Spinal cord (tissue), 9 donors: ENCODE measurements at regions not wholly inside any gene's neighbourhood (a gene's known extent, or its start where the extent isn't known, plus 50 kb on each side); places are given as distances from the start of the nearest gene placed in this dataset.
A peak's percentile ranks its signal among the peaks of the same experiment; 100 is the strongest.

Experiments
- DNase-seq, 6 donors: peaks; one replicate each; pipeline versions ENCODE4 v3.0.0 to v3.0.0-alpha.2; 2013 to 2015; ENCODE audit warnings: low spot score in 6 of 6, low read depth in 4 of 6
- H3K27ac ChIP-seq: one replicate; pipeline ENCODE4 v1.5.1; 2013; ENCODE audit warnings: low read depth, low read length, control low read depth
- H3K27me3 ChIP-seq: one replicate; pipeline ENCODE4 v1.6.1; 2013; ENCODE audit warnings: low read length; ENCODE audit not compliant: control insufficient read depth, insufficient read depth
- H3K36me3 ChIP-seq: one replicate; pipeline ENCODE4 v1.6.1; 2013; ENCODE audit warnings: low read length; ENCODE audit not compliant: control insufficient read depth, insufficient read depth
- H3K4me1 ChIP-seq: one replicate; pipeline ENCODE4 v1.6.1; 2013; ENCODE audit warnings: low read length; ENCODE audit not compliant: control insufficient read depth, insufficient read depth
- H3K4me3 ChIP-seq: one replicate; pipeline ENCODE4 v1.5.1; 2013; ENCODE audit warnings: low read depth, low read length, control low read depth
- H3K9me3 ChIP-seq: one replicate; pipeline ENCODE4 v1.6.1; 2013; ENCODE audit warnings: low read length; ENCODE audit not compliant: control insufficient read depth, insufficient read depth
- WGBS: methylation state at CpG from one replicate; pipeline ENCODE4 v1.1.5; 2013; ENCODE audit warnings: missing lambda C conversion rate; ENCODE audit not compliant: insufficient coverage; 5-methylcytosine and 5-hydroxymethylcytosine counted together
- donor health status: healthy.

DNA sequence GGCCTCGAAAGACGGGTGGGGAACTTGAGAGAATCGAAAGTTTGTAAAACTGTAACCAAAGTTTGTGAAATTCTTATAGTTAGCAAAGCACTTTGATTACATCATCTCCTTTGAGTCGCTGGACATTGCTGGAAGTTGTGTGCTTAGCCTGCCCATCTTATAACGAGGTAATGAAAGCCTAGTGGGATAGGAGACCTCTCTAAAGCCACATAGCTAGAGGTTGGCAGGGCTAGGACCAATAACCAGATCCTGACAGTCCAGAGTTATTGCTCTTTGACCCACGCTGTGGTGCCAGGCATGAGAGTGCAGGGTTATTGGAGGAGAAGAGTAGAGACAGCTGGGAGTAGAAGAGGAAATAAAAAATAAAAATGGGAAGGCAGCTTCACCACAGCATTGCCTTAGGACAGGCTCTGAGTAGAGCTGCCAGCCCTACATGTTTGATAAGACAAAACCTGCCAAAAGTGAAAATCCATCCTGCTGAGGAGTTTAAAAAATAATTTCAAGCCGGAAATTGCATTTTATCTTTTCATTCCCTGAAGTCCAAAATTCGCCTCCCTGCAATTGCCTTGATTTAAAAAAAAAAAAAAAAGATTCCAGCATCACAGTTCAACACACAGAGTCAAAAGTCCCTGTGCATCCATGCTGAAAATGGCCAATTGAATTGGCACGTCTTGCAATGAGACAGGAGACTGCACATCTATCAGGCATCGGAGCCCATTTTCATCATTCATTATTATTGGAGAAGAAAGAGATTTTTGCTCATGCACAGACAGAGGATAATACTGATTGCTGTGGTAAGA is 225.5 kb upstream of the POU2AF2 start:
- Histone ChIP-seq H3K4me3 (no peak overlapping the region), H3K27me3 (no peaks in the 10 kb centered on the region), H3K4me1 (peaks cover 4% of the 10 kb centered on the region), H3K27ac (no peak overlapping the region), H3K9me3 (no peaks in the 10 kb centered on the region), H3K36me3 (no peaks in the 10 kb centered on the region)
- DNase-seq = peak in 2 of 6 donors; percentile 31 to 81
- WGBS = 77% methylated on average over 5 of the region's 10 CpGs

DNA sequence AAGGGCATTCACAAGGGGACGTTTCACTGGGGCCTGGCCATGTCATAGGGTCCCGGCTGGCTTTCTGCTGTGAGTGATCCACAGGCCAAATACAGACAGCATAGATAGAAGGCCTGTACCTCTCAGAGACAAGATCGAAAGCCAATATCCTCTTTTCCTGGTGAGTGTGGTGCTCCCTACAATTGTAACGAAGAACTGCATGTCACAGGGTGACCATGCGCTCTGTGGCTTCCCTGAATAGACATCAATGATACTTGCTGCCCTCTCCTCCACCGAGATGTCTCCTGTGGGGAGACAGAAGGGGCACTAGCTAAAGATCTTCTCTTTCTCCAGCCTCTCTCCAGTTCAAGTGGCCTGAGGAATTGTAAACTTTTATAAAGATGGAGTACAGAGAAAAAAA is 226.1 kb upstream of the POU2AF2 start:
- H3K4me1 ChIP-seq = peaks cover 4% of the 10 kb centered on the region
- no peak overlapping the region for H3K27ac ChIP-seq
- no peak overlapping the region for H3K4me3 ChIP-seq
- no peaks in the 10 kb centered on the region for H3K36me3 ChIP-seq
- no peaks in the 10 kb centered on the region for H3K9me3 ChIP-seq
- no peak for DNase-seq
- 29% methylated on average over 2 of the region's 6 CpGs for WGBS
- H3K27me3 ChIP-seq = no peaks in the 10 kb centered on the region

DNA sequence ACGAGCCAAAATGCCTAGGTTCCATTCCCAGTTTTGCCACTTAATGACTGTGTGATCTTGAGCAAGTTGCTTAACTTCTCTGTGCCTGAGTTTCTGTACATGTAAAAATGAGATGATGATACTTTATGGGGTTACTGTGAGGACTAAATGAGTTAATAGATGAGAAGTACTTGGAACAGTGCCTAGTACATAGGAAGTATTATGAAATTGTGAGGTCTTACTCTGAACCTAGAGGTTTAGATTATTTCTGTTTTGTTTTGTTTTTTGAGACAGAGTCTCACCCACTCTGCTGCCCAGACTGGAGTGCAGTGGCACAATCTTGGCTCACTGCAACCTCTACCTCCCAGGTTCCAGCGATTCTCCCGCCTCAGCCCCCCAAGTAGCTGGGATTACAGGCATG is 227.0 kb upstream of the POU2AF2 start:
- no peak overlapping the region for H3K27ac ChIP-seq
- H3K9me3 ChIP-seq = no peaks in the 10 kb centered on the region
- no peaks in the 10 kb centered on the region for H3K36me3 ChIP-seq
- no peak overlapping the region for H3K4me3 ChIP-seq
- 100% methylated on average over 1 of the region's 3 CpGs for WGBS
- peaks cover 4% of the 10 kb centered on the region for H3K4me1 ChIP-seq
- H3K27me3 ChIP-seq = no peaks in the 10 kb centered on the region
- DNase-seq = no peak

DNA sequence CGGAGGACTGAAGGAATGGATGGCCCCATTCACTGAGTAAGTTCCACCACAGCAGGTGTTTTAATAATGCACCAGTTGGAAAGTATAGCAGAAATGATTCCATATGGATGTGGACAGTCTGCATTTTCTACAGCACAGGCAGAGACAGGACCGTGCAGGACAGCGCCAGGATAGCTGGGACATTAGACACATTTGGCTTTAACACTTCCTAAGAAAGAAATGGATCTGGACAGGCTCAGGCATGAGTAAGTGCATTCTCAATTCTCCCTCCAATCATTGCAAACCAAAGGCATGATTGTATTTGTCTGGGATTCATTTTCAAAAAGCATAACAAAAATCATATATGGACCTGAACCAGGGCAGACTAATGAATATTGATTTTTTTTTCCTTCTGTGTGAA is 233.0 kb upstream of the POU2AF2 start:
- DNase-seq = no peak
- Histone ChIP-seq H3K4me1 (no peaks in the 10 kb centered on the region), H3K27me3 (no peaks in the 10 kb centered on the region), H3K36me3 (no peaks in the 10 kb centered on the region), H3K27ac (no peak overlapping the region), H3K4me3 (no peak overlapping the region), H3K9me3 (no peaks in the 10 kb centered on the region)
- 92% methylated on average over 3 of the region's 3 CpGs for WGBS

DNA sequence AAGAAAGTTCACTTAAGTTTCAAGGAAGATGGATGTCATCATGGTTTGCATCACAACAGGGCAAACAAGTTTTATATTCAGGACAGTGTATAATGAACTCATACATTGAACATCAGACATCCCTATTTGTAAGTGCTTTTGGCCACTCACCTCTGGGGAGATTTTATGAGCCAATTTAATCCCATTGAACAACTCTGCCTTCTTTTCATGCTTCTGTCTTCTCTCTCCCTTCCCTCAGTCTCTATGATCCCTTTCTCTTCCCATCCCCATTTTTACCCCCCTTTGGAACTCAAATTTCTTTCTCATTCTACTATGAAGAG is 234.3 kb upstream of the POU2AF2 start:
- H3K36me3 ChIP-seq = no peaks in the 10 kb centered on the region
- no peaks in the 10 kb centered on the region for H3K27me3 ChIP-seq
- H3K4me3 ChIP-seq = no peak overlapping the region
- no peaks in the 10 kb centered on the region for H3K9me3 ChIP-seq
- no peak overlapping the region for H3K27ac ChIP-seq
- no peaks in the 10 kb centered on the region for H3K4me1 ChIP-seq
- DNase-seq = peak in 1 of 6 donors; percentile 39

GRCh38 chr11:111010391-111011274 is 234.9 kb upstream of the POU2AF2 start:
- WGBS = 53% methylated on average over 6 of the region's 6 CpGs
- DNase-seq = peak in 2 of 6 donors; percentile 46 to 89
- no peaks in the 10 kb centered on the region for H3K36me3 ChIP-seq
- H3K27ac ChIP-seq = no peak overlapping the region
- no peak overlapping the region for H3K4me3 ChIP-seq
- no peaks in the 10 kb centered on the region for H3K27me3 ChIP-seq
- no peaks in the 10 kb centered on the region for H3K9me3 ChIP-seq
- H3K4me1 ChIP-seq = no peaks in the 10 kb centered on the region

DNA sequence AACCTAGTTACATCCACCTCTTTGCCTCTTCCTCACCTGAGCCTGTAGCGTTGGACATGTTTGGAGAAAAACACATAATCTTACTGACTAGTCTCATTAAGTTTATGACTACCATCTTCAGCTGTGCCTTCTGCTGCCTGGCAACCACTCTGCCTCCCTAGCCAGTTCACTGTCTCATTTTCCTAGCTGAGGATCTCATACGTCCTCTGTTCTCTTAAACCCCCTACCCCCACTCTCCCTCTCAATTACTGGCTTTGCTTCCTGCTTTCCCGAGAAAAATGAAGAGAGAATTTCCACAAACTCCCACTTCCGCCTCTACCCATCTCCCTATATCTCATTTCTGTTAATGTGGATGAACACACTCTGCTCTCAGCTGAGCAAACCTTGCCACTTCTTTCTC is 239.3 kb upstream of the POU2AF2 start:
- H3K36me3 ChIP-seq = no peaks in the 10 kb centered on the region
- H3K27ac ChIP-seq = no peak overlapping the region
- H3K4me3 ChIP-seq = no peak overlapping the region
- WGBS = 13% methylated on average over 4 of the region's 4 CpGs
- no peaks in the 10 kb centered on the region for H3K27me3 ChIP-seq
- H3K9me3 ChIP-seq = no peaks in the 10 kb centered on the region
- DNase-seq = peak in 2 of 6 donors; percentile 77 to 86
- no peaks in the 10 kb centered on the region for H3K4me1 ChIP-seq

DNA sequence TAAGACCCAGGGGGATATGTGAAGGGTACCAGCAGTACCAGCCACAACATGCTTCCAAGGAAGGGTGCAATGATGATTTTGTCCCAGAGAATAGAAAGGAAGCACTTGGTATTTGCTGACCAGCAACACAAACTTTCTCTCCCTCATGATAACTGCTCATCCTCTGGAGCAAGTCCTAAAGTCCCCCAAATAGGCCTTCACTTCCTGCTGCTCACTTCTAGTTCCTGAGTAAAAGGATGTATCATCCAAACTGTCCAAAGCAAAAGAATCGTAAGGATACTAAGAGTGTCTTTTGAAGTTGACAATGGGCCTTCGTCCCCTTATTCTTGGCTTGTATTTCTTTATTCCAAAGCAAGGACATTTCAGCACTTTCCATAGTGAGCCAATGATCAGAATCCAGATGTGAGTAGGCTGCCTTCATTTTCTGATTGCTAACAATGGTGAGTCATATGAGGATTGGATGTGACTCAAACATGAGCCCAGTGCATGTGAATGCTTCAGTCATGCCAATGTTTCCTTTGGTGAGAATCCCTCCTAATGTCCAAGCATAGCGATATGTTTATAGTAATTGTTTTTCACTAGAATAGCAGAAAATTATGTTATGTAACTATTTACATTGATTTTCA is 243.4 kb upstream of the POU2AF2 start:
- Histone ChIP-seq H3K36me3 (no peaks in the 10 kb centered on the region), H3K4me3 (no peak overlapping the region), H3K9me3 (no peaks in the 10 kb centered on the region), H3K27me3 (no peaks in the 10 kb centered on the region), H3K27ac (no peak overlapping the region), H3K4me1 (no peaks in the 10 kb centered on the region)
- WGBS = 93% methylated on average over 2 of the region's 3 CpGs
- DNase-seq = no peak

DNA sequence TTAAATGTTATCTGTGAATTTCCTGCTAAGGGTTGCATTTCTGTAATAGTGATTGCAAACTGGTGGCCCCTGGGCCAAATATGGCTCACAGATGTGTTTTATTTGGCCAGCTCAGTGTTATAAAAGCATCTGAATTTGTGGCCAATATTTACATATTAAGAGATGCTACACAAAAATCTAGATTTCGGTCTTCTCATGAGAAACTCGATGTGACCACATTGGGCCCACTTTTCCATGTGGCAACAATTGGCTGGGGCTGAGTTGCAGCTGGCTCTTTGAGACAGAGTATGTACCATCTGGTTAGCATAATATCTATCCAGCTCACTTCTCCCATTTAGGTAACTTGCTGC is 244.5 kb upstream of the POU2AF2 start:
- Histone ChIP-seq H3K9me3 (no peaks in the 10 kb centered on the region), H3K4me3 (no peak overlapping the region), H3K36me3 (no peaks in the 10 kb centered on the region), H3K4me1 (no peaks in the 10 kb centered on the region), H3K27me3 (no peaks in the 10 kb centered on the region), H3K27ac (no peak overlapping the region)
- DNase-seq = peak in 2 of 6 donors; percentile 26 to 45
- WGBS = no CpG with 5 or more reads among the region's 2 CpGs
